ENCODE measurements at regions not wholly inside any gene's neighbourhood (a gene's known extent, or its start where the extent isn't known, plus 50 kb on each side); places are given as distances from the start of the nearest gene placed in this dataset.

GRCh38 chr1:238487931-238488330, 597.2 kb upstream of the ZP4 start:
- TF ChIP-seq CTCF (conservative IDR thresholded peaks at IDR 0.05) (no peak), EZH2 (IDR thresholded peaks at IDR 0.05; ENCODE audit: low read depth) (no peak)
